NK-92 treated with Interleukin-12 subunit alpha and Interleukin-12 subunit beta, amount 100 ng/mL, for 24 hours (cell line): ENCODE measurements at regions not wholly inside any gene's neighbourhood (a gene's known extent, or its start where the extent isn't known, plus 50 kb on each side); places are given as distances from the start of the nearest gene placed in this dataset.

Experiments used
- DNase-seq: peaks from one replicate; lab custom pipeline; 2025; lab: John Stamatoyannopoulos, UW

DNA sequence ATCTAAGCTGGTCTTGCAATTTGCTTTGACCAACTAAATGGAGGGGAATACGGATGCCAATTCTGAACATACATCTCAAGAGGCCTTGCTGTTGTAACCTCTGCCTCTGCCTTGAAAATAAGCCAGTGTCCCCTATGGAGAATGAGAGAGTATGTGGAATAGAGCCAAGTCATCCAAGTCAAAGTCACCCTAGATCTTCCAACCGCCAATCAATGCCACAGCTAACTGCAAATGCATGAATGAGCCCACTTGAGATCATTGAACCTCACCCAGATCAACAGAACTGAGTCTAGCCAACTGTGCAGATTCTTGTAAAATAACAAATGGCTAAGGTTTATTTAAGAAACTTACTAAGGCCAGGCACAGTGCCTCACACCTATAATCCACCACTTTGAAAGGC lies 139.8 kb upstream of the TANK start:
- no peak for DNase-seq

DNA sequence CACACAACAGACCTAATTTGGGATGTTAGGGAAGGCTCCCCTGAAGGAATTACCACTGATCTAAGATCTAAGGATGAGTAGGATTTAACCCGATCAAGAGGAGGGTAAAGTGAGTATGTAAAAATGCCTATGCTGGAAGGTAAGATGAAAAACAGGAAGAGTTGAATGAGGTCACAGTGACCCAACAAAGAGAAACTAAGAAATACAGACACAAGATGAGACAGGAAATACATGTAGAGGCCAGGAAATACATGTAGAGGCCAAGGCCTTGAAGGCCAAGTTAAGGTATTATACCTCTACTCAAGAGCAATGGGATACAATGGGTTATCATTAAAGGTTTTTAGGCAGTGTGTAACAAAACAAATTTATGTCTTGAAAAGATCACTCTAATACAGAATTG lies 131.6 kb upstream of the TANK start:
- no peak for DNase-seq

DNA sequence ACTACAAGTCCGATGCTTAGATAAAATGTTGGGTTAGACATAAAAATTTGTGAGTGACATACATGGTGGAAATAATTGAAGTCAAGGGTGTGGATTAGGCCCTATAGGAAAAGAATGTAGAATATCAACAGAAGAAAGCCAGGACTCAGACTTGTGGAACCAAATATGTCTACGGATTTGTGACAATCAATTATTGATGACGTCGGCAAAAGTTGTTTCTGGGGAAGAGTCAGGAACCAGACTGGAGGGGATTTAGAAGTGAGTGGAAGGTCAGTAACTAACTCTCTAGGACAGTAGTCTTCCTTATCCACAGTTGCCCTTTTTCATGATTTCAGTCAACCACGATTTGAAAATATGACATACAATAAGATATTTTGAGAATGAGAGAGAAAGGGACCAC lies 130.9 kb upstream of the TANK start:
- DNase-seq: no peak

DNA sequence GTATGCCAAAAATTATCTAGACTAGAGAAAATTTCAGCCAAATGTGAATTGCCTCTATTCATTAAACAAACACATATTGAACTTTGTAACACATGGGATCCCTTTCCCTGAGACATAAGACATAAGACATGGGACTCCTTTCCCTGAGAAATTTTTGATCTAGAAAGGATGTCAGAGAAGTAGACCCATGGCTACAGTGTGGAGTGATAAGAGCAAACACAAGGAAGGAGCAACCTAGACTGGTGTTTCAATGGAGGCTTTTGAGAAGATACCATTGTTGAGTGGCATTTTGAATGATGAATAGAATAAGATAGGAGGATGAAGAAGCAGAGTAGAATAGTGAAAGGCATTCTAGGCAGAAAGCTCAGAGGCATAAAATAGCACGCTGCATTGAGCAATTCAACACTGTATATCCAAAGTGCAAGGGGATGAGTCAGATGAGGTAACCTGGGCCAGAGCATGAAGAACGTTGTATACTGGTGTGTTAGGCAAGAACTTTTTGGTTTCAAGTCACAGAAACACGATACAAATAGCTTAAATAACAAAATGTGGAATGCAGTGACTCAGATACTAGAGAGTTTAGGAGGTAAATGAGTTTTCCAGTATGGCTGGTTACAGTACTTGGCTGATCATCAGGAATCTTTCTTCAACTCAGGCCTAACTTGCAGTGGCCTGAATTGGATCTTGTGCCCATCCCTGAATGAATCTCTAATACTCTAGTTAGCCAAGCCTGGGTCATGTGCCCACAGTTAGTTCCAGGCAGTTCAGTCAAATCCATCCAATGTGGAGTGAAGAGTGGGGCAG lies 129.8 kb upstream of the TANK start:
- peak; percentile 18 for DNase-seq

DNA sequence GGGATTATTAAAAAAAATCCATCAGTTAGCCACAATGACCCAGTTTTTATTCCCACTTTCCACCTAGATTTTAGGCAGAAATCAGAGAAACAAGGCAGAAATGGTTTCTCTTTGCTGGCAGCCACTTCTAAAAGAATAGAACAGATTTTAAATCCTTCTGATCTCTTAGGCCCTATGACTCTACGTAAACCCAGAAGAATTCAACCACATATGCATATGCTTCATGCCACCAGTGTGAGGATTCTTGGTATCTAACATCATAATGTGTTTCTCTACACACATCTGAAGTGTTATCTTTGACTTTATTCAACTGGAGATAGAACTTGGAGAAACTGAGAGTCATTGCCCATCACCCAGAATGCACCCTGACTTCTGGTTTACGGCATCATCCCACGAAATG lies 128.7 kb upstream of the TANK start:
- no peak for DNase-seq

DNA sequence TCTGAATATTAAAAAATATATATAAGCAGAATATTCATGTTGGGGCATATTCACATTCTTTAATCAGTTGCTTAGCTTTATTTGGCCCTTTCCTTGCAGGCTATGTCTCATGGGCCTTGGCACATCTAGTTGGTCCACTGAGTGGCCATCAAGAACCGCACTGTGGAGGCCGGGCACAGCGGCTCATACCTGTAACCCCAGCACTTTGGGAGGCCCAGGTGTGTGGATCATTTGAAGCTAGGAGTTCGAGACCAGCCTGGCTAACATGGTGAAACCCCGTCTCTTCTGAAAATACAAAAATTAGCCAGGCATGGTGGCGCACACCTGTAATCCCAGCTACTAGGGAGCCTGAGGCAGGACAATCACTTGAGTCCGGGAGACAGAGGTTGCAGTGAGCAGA lies 127.6 kb upstream of the TANK start:
- no peak for DNase-seq

DNA sequence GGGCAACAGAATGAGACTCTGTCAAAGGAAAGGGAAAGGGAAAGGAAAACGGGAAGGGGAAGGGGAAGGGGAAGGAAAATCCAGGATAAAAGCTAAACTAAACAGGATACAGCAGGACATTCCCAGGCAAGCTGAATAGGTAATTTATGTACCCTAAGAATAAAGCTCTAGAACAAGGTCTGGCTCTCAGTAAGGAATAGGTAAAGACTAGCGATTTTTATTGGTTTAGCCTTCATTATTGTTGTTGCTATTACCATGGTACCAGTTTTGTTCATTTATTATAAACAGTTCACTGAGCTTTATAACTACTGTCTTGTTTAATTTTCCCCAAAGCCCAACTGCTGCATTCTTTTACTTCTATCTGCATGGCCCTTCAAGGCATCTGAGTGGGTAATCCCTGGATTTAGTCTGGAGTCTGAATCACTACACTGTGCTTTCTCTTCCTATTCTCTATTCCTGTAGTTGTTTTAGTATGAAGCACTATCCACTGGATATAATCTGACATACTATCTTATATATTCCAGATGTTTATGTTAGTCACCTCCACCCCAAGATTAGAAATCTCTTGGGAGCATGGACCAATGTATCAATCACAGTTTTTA lies 127.1 kb upstream of the TANK start:
- DNase-seq: no peak

DNA sequence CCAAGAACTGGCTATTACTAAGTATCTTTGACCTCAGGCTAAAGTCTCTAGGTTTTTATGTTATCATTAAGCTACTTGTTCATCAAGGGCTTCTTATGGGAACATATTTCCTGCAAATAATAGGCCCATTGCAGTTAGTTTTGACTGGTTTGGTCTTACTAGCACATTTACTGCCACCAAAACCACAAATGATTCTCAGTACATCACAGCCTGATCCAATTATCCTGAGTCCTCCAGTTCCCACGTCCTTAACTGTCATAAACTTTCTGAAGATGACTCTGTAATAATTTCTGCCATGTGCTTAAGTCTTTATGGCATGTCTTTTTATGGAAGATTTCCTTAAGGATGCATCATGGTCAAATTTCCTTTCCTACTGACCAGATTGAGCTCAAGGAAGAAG lies 123.3 kb upstream of the TANK start:
- DNase-seq: no peak

DNA sequence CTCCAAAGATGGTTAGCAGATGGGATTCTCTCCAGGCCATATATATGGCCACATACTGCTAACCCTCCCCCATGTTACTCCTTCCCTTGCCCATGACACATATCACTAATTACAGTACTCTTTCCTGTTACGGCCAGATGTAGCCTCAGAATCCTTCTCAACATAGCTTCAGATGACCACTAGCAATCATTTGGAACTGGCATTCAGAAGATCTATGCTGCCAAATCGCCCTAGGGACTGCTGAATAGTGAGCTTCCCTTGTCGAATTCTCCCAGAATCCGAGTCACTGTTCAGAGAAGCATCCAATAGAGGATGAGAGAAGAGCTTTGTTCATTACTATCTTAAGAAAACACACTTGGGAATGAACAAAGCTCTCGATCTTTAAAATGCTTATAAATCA lies 121.2 kb upstream of the TANK start:
- DNase-seq: no peak

DNA sequence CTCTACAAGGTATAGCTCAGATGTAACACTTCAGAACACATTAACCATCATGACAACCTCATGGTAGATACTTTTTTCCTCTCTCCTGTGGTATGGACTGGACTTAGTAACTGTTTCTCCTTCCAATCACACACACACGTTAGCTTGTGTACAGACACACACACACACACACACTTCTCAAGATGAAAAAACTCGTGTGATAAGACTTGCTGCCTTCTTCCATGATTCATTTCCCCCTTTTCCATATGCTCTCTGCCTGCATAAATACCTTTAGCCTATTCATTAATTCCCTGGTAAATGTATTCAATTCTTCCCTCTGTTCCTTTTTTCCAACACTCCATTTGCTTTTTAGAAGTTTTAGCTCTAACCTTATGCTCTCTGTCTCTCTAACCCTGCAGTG lies 118.9 kb upstream of the TANK start:
- no peak for DNase-seq

DNA sequence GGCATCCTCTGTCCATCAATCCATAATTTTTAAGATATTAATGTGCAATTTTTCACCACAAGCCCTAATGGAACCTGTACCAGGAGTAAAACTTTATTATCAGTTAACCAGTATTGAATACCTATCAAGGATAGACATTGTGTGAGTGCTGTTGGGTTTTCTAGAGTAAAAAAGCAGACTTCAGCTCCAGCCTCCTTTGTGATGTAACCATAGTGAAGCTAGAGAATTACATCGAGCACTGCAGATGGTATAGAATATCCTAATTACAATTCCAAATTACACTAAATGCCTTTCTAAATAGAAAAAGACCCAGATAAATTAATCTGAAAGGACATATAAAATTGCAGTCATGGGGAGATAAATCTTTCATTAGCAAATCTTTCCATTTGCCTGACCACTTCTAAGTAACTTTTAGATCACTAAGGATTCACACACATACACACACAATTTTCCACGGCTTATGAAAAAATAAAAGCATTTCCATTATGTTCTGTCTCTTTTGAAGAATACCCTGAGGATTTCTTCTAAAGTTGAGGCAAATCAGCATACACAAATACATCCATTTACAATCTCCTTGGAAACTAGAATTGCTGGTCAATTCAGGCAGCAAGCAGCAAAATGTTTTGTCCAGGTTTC lies 117.1 kb upstream of the TANK start:
- no peak for DNase-seq

DNA sequence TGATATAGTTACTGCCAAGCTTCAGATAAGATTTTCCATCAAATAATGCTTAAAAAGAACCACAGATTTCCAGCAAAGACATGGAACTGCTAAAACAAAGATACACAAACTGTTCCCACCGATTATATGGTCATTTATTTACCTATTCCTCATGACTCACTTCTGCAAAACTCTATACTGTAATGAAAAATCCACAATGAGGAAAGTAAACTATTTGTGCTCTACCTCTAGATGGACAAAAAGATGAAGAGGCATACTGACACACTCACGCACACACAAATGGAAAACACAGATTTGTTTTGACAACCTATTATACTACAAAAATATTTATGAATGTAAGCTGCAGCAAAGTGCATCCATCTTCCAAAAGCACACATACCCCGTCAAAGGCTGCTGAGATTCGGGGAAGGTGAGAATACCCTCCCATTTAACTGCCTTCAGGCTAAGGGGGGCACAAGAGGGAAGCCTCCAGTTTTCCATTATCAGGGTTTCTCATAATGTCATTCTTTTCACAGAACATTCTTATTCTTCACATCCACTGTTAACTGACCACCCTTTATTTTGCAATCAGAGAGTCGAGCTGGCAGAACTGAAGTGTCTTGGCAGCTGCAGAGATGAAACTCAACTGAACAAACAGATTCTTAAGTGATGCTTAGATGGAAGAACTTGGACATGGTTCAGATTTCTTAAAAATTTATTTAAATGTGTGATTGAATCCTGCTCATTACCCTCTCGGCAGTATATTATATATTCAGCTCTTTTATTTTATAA lies 115.9 kb upstream of the TANK start:
- DNase-seq: no peak

DNA sequence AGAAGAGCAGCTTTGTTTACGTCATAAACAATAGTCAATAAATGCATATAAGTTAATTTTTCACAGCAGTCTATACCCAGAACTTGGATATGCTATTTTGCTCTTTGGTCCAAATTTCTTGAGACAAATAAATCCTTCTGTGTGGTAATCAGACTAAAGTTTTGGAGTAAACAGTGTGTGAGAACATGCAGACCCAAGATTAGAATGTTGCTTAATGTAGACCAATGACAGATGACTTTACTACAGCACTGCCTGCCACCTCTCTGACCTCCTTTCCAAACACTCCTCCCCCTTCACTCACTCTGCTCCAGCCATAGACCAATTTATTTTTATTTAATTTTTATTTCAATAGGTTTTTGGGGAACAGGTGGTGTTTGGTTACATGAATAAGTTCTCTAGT lies 115.3 kb upstream of the TANK start:
- DNase-seq: no peak

DNA sequence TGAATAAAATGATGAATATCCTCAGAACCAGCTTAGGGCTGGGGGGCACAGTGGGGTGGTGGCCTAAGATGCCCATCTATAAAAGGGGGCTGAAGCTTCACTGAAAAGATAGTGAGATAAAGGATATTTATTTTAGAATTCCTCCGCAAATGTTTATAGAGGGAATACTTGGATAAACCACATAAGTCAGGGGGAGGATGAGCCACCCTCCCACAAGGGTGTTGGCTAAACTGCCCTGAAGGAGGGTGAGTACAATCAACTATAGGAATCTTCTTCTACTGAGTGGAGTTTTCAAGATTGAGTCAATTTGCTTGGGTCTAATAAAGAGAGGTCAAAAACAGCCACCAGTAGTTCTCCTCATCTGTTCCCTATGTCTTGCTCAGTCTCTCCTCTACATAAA lies 114.5 kb upstream of the TANK start:
- DNase-seq: no peak

DNA sequence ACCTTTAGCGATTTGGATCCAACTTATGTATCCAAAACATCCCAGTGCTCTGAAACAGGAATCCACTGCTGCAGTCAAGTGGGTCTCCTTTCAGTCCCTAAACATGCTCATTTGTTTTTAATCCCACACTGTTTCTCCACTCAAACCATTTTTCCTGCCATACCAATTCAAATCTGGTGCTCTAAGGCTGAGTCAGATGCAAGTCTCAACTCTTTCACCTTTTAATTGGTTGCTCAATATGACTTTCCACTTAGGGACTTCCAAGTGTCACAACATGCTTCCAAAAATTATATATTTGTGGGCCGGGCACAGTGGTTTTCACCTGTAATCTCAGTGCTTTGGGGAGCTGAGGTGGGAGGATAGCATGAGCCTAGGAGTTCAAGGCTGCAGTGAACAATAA lies 113.4 kb upstream of the TANK start:
- no peak for DNase-seq

DNA sequence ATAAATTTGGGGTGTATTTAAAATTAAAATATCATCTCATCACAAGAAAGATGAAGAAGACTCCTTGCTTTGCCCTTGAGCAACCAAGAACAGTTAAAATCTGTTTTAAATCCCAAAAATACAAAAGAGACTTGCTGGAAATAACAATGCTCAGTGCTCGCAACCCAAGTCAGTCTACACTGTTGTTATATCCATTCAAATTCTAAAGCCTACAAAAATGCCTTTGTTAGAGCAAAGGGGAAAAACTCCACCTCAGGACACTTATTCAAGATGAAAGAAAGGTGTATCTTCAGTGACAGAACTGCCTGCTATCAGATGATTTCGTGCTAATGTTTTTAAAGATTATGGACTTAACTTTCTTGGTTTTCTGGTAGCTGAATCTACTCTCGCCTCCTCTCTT lies 111.9 kb upstream of the TANK start:
- DNase-seq: no peak

DNA sequence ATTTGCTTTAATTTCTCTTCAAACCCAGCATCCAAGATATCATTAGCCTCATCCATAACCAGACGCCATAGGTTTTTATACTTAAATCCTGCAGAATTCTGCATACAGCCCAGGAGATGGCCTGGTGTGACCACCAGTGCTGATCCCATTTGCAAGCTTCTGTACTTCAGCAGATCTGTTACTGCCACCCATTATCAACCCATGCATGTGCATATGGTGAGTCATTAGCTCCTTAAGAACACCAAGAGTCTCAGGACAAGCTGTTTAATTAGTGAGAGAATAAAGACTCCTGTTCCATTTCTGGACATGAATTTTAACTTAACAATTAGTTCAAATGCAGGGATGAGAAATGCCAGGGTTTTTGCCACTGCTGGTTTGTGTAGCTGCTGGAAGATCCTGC lies 110.7 kb upstream of the TANK start:
- DNase-seq: no peak

DNA sequence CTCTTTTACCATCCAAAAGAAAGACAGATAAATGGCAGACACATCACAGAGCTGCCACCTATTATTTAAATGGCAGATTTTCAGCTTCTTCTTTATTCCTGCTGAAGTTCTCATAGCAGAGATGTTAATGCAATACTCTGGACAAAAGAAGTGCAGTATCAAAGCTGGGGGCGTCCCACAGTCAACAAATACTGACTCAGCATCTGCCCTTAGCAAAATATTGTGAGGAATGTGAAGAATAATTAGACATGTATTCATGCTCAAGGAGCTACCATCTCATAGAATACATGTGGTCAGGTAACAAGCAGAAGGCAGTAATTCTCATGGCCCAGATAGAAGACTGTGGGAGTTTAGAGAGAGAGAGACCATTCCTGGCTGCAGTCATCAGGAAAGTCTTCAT lies 108.0 kb upstream of the TANK start:
- no peak for DNase-seq

DNA sequence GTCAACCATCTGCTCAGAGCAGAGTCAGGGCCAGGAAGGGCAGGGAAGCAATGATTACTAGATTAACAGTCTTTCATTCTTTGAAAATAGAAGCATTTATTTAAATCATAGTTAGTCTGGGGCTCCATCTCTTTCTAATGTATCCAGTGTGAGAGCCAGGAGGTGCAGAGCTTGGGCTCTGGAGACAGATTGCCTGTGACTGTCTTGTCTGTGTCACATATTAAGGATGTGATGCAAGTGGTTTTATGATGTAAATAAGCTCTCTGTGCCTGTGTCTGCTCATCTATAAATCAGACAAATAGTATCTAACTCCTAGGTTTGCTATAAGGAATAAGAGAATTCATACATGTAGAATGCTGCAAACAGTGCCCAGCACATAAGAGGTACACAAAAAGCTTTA lies 104.9 kb upstream of the TANK start:
- DNase-seq: no peak

DNA sequence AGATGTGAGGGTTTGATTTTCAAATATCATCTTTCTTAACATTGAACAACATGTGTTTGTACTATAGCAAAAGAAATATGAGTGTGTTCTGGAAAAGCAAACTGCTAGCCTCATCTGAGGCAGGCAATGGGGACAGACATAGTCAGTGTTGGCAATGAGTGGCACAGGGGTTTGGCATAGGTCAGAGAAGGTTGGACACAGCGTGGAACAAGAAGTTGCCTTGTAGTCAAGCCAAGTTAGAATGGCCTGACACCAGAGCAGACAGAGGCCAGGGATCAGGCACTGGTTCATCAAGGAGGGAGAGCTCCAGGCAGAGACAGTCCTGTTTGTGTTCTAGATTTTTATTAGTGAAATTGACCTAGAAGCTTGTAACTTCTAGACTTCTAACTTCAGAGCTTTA lies 100.8 kb upstream of the TANK start:
- DNase-seq: no peak

DNA sequence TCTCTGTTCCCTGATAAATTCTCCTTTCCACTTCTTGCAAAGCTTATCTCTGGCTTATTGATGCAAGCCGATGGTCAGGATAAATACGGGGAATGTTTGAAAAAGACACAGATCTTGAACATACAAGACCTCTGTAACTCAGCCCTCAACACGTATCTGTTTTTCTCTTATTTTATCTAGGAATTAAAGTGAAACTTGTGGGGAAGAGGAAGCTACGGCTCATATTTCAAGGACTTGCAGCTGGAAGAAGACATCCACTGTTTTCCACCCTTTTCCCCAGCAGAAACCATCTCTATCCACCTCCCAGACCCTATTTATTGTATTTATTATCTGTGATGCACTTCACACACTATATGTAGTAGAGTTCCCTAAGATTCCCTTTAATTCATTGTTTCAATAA lies 98.4 kb upstream of the TANK start:
- no peak for DNase-seq

DNA sequence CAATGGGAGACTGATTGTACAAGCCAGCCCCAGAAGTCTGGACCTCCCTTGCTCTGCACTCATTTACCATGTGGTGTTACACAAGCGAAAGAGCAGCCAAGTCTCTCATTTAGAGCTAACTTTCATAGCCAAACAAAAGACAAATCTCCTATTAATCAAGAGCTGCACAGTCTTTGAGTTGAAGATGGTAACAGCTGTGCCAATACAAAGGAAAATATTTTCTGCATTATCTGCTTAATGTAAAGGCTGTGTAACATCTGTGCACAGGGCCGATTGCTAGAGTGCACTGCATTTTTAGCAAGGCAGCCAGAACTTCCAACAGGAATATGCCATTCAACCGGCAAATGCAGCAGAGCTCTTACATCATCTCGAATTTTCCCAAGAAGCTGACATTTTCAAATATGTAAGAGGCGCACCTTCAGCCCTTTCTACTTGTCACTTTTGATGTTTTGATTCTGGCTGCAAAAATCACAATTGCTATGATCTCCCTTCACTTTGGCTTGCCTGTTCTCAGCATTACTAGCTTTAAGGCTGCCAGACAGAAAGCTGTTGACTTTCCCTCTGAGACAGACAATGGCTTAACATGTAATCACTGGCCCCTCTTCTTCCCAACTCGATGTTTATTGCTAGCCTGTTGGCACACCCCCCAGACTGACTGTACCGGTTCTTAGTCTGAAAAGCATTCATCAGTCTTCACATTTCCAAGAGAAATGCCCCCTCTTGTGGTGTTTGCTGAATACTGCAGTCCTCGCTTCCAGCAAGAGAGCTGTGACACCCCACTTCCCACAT lies 96.9 kb upstream of the TANK start:
- peak; percentile 46 for DNase-seq
